Upper lobe of right lung (tissue), 1 donor: ENCODE measurements at regions not wholly inside any gene's neighbourhood (a gene's known extent, or its start where the extent isn't known, plus 50 kb on each side); places are given as distances from the start of the nearest gene placed in this dataset.
"Not testable (repeated sequence)": the region's sequence is repeated elsewhere in the genome, so short reads cannot be mapped to it uniquely, and the experiment has no call there.

Source experiments
- ATAC-seq: fragments of 200-7000 bp; cut with Tn5 transposase; one replicate; pipeline ENCODE4 v1.9.1; 2020; ENCODE audit warnings: mild to moderate bottlenecking, moderate library complexity
- DNase-seq: peaks from one replicate; pipeline ENCODE4 v3.0.0-alpha.2; 2020
- H3K27ac ChIP-seq: fragments of 200-600 bp; one replicate; pipeline ENCODE4 v1.8.0; 2022
- H3K27me3 ChIP-seq: fragments of 200-600 bp; one replicate; pipeline ENCODE4 v1.8.0; 2022; ENCODE audit warnings: mild to moderate bottlenecking
- H3K36me3 ChIP-seq: fragments of 200-600 bp; one replicate; pipeline ENCODE4 v1.8.0; 2022
- H3K4me1 ChIP-seq: fragments of 200-600 bp; one replicate; pipeline ENCODE4 v1.8.0; 2022
- H3K4me3 ChIP-seq: fragments of 200-600 bp; one replicate; pipeline ENCODE4 v1.8.0; 2022; ENCODE audit warnings: mild to moderate bottlenecking
- H3K9me3 ChIP-seq: fragments of 200-600 bp; one replicate; pipeline ENCODE4 v1.8.0; 2022
- intact Hi-C: fragments of 100-400 bp; cut with DNase I; formaldehyde crosslinking; loops from one replicate; pipeline ENCODE4 v1.11.0; 2022
- TF ChIP-seq, protein P1 (sequence below): fragments of 200-600 bp; IDR thresholded peaks from one replicate; pipeline ENCODE4 v1.8.0; 2022; ENCODE audit warnings: antibody characterized with exemption
- donor health status: DM: no; HTN: yes; CAD: no; lungs with severe emphysema.

DNA sequence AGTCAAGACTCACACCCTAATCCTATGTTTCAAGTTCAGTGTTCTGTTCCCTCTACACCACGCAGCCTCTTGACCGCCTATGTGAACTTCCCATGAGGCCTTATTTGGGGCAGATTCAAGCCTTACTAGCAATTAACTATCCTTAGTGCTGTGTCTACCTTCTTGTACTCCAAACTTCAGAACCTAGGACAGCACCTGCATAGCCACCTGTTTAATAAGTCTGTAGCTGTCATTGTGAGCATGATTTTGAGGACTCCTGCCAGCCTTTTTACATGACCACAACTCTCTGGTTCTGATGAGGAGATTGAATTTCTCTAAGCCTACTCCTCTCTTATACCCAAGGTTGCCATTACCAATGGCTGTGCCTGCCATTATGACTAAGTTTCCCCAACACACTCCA, 50.8 kb upstream of the PCSK1 start:
- Histone ChIP-seq H3K9me3 (no peaks in the 10 kb centered on the region), H3K36me3 (no peaks in the 10 kb centered on the region), H3K27me3 (no peaks in the 10 kb centered on the region), H3K4me3 (no peak overlapping the region), H3K4me1 (no peaks in the 10 kb centered on the region), H3K27ac (no peak overlapping the region)
- intact Hi-C loops, result no loop called here
- TF ChIP-seq, protein P1, sequence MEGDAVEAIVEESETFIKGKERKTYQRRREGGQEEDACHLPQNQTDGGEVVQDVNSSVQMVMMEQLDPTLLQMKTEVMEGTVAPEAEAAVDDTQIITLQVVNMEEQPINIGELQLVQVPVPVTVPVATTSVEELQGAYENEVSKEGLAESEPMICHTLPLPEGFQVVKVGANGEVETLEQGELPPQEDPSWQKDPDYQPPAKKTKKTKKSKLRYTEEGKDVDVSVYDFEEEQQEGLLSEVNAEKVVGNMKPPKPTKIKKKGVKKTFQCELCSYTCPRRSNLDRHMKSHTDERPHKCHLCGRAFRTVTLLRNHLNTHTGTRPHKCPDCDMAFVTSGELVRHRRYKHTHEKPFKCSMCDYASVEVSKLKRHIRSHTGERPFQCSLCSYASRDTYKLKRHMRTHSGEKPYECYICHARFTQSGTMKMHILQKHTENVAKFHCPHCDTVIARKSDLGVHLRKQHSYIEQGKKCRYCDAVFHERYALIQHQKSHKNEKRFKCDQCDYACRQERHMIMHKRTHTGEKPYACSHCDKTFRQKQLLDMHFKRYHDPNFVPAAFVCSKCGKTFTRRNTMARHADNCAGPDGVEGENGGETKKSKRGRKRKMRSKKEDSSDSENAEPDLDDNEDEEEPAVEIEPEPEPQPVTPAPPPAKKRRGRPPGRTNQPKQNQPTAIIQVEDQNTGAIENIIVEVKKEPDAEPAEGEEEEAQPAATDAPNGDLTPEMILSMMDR, result no peak
- ATAC-seq (no peak), DNase-seq (no peak)

DNA sequence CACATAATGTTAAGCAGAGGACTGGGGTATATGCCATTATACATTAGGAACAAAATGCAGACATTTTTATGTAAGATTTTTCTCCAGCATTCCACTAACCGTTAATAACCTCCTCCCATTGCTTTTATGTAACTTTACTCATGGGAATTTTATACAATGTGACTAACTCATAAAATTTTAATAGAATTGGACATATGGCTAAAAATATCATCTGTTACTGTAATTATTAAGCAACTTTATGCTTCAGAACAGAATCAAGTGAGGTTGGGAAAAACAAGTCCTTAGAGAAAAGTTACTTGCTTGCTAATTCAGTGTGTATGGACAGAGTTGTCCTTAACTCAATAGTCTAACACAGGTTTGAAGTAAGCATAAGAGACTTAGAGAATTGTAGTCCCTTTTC, 54.8 kb upstream of the PCSK1 start:
- no peak for DNase-seq
- intact Hi-C loops, result no loop called here
- H3K36me3 ChIP-seq, result no peaks in the 10 kb centered on the region
- no peaks in the 10 kb centered on the region for H3K4me1 ChIP-seq
- no peak for ATAC-seq
- TF ChIP-seq, protein P1, result no peak
- no peak overlapping the region for H3K4me3 ChIP-seq
- H3K27ac ChIP-seq, result no peak overlapping the region
- no peaks in the 10 kb centered on the region for H3K9me3 ChIP-seq
- H3K27me3 ChIP-seq, result no peaks in the 10 kb centered on the region

DNA sequence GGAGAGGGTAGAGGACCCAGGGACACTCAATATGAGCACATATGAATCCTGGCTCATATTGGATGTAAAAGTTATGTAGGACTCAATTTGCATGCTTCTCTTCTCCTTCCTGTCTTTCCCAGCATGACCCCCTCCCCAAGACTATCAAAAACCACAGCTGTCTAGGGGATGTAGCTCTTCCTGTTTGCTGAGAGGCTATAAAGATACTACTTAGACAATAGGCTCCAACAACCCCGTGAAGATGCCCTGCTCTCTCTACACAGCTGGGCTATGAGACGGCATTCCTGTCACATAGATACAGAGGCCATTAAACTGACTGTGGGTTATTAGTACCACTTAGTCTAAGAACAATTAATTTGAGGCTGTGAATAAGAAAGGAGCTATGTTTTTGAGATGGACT, 56.5 kb upstream of the PCSK1 start:
- H3K4me1 ChIP-seq, result no peaks in the 10 kb centered on the region
- H3K4me3 ChIP-seq, result no peak overlapping the region
- DNase-seq, result no peak
- no peaks in the 10 kb centered on the region for H3K27me3 ChIP-seq
- H3K36me3 ChIP-seq, result no peaks in the 10 kb centered on the region
- ATAC-seq, result no peak
- TF ChIP-seq, protein P1, result no peak
- intact Hi-C loops, result no loop called here
- no peak overlapping the region for H3K27ac ChIP-seq
- no peaks in the 10 kb centered on the region for H3K9me3 ChIP-seq

DNA sequence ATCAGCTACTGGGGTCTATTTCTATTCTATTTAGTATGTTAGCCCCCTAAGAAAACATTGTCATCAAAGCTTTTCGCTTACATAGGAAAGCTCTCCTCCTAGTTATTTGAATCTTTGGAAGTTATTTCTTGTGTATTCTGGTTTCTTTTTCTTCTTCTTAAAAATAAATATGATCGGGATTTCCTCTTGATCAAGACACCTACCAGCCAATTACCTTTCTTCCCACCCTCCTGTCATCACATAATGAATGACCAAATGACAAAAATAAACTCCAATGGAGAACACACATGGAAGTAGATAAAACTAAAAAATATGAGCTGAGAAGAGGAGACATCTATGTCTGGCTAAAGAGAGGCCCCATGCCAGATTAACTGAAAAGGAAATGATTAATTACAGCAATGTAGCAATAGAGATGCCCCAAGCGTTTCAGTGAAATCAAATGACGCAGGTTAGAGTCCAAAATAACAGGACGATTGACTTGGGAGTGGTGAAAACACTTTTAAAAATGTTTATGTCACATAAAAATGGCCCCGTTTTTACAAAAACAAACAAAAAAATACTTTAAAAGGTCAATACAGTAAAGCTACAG, 59.5 kb upstream of the PCSK1 start:
- ATAC-seq (no peak), DNase-seq (no peak)
- Histone ChIP-seq H3K36me3 (no peaks in the 10 kb centered on the region), H3K4me3 (no peak overlapping the region), H3K27me3 (no peaks in the 10 kb centered on the region), H3K27ac (no peak overlapping the region), H3K9me3 (no peaks in the 10 kb centered on the region), H3K4me1 (no peaks in the 10 kb centered on the region)
- intact Hi-C loops, result no loop called here
- TF ChIP-seq, protein P1, result no peak

DNA sequence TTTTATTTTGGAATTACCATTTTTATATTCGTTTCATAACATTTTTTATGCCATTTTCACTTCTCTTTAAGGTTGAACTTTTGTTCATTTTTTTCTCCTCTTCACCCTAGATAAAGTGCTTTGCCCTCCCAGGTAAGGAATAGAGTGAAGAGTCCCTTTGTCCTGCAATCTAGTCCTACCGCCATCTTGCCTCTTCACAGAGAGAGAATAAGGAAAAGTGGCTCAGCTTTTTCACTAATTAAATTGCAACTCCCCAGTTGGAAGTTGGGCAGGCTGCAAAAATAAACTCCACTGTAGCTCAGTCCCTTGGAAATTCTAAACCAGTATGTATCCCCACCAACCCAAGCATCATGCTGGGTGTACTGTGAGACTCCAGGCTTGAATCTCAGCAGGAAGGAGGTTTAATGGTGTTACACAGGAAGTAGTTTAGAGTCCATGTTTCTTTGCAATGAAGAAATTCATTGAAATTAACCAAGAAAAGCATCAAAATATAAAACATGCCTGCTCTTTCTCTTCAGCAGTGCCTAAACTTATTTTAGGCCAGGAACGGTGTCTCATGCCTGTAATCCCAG, 60.3 kb upstream of the PCSK1 start:
- H3K27ac ChIP-seq, result no peak overlapping the region
- no peaks in the 10 kb centered on the region for H3K9me3 ChIP-seq
- no peak overlapping the region for H3K4me3 ChIP-seq
- ATAC-seq (no peak), DNase-seq (no peak)
- TF ChIP-seq, protein P1, result no peak
- no peaks in the 10 kb centered on the region for H3K4me1 ChIP-seq
- H3K36me3 ChIP-seq, result no peaks in the 10 kb centered on the region
- no peaks in the 10 kb centered on the region for H3K27me3 ChIP-seq
- intact Hi-C loops, result no loop called here

DNA sequence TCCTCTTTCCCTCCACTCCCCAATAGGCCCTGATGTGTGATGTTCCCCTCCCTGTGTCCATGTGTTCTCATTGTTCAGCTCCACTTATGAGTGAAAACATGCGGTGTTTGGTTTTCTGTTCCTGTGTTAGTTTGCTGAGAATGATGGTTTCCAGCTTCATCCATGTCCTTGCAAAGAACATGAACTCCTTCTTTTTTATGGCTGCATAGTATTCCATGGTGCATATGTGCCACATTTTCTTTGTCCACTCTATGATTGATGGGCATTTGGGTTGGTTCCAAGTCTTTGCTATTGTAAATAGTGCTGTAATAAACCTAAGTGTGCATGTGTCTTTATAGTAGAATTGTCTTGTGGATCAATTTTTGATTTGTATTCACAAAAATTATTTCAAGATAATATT, 62.4 kb upstream of the PCSK1 start:
- H3K36me3 ChIP-seq, ATAC-seq, H3K4me1 ChIP-seq, intact Hi-C loops, H3K9me3 ChIP-seq, DNase-seq, H3K27ac ChIP-seq, H3K4me3 ChIP-seq, H3K27me3 ChIP-seq: not testable (repeated sequence)

DNA sequence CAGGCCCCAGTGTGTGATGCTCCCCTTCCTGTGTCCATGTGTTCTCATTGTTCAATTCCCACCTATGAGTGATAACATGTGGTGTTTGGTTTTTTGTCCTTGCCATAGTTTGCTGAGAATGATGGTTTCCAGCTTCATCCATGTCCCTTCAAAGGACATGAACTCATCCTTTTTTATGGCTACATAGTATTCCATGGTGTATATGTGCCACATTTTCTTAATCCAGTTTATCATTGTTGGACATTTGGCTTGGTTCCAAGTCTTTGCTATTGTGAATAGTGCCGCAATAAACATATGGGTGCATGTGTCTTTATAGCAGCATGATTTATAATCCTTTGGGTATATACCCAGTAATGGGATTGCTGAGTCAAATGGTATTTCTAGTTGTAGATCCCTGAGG, 64.0 kb upstream of the PCSK1 start:
- intact Hi-C loops, ATAC-seq, H3K27ac ChIP-seq, H3K27me3 ChIP-seq, DNase-seq, H3K9me3 ChIP-seq, H3K36me3 ChIP-seq, H3K4me3 ChIP-seq, H3K4me1 ChIP-seq: not testable (repeated sequence)
